Left forelimb (tissue), 1 donor: ENCODE measurements at regions not wholly inside any gene's neighbourhood (a gene's known extent, or its start where the extent isn't known, plus 50 kb on each side); places are given as distances from the start of the nearest gene placed in this dataset.
"Not testable (repeated sequence)": the region's sequence is repeated elsewhere in the genome, so short reads cannot be mapped to it uniquely, and the experiment has no call there.

Experiments
- DNase-seq: peaks from one replicate; pipeline ENCODE4 v3.0.0-alpha.2; 2018; ENCODE audit warnings: low spot score

- DNase-seq: no peak
These were observed 916.1 kb downstream of the KCNJ2 start for GRCh38 chr17:71085238-71086033.

DNA sequence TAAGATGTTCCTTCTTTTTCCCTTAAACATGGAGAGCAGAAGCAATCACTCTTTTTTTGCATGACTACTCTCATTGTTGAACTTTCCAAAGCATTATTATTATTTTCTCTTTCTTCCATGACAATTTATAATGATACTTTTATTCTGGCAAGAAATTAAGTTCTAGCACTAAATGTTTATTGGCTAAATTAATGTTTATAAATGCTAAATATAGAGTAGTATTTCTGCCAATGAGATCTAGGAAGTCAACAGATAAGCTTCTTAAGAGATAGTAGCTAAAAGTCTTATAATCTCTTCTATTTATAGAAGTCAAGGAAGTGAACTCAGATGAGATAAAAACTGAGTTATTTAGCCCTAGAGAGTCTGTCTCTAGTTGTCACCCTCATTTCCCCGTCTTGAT, 920.1 kb downstream of the KCNJ2 start:
- no peak for DNase-seq

DNA sequence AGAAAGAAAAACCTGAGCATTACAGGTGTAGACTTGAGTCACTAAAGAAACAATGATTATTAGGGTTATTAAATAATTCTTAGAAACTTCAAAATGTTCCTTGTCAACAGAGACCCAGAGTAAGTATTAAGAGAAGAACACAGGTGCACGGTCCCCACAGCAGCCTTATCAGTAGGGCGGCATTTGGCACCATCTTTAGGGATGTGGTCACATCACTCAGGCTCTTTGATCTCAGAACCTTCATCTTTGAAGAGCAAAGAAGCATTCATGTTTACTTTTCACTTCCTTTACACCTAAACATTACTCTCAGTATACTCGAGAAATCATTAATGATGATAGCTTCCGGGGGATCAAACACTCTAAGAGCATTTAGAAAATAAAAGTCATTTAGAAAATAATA, 928.7 kb downstream of the KCNJ2 start:
- DNase-seq: no peak

DNA sequence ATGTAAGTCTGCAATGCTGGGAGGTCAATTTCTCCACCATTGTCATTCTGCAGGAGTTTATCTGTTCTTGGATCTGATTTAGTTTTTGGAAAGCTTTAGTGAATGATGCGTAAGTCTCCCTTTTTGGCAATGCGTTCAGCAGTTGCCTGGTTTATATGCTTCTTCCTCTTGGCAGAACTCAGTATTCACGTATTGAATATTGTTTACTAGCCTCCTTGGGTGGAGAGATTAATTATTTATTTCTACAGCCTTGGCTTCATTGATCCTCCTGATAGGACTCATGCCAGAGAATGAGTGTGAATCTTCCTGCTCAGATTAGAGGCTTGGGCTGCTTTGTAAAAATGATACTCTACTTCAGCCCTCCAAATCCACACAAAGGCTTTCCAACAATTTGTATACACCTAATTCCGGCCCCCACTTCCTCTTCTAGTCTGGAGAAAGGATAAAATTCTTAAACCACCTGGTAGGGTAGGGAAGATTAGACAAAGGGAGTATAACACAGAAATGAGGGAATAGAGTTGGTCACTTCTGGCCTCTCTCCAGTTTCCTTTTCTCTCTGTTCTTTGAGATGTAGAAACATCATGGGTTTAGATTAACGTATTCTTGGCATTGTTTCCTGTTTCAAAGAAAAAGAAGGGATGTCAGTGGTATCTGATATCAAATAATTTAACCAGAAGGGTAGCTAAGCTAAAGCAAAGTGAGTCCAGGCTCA, 929.8 kb downstream of the KCNJ2 start:
- no peak for DNase-seq

DNA sequence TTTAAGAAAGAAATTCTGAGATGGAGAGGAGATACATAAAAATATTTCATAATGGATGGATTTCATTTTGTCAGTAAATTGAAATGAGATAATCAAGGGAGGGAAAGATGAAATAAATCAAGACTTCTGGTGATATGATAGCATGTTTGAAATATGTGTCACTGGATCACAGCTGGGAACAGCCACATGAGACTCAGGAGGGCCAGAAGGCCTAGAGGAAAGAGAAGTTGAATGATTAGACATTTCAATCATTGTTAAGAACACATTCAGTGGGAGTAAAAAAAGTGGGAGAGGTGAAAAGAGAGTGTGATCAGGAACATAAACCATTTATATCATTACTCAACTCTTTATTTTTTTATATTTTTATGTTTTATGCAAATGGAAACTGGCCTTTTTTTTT, 933.4 kb downstream of the KCNJ2 start:
- no peak for DNase-seq

- DNase-seq: no peak
These were observed 934.9 kb downstream of the KCNJ2 start for GRCh38 chr17:71104225-71104624.

GRCh38 chr17:71106056-71106455, 936.7 kb downstream of the KCNJ2 start:
- DNase-seq: not testable (repeated sequence)

DNA sequence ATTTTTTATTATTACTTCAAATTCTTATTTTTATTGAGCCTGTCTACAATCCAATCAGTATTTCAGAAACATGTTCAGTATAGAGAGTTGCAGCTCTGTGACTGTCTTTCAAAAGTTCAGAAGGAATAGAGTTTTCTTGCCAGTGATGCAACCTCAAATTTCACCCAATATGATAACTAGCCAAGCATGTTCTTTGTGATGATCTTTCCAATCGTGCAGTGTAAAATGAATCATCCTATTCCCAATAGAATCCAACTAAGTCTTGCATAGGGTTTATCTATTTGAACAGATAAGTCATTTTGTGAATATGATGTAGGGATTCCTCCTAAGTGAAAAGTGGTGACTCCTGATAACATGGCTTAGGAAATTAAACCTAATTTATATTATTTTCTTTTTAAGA, 937.8 kb downstream of the KCNJ2 start:
- DNase-seq: no peak

- no peak for DNase-seq
These were observed 940.4 kb downstream of the KCNJ2 start for GRCh38 chr17:71109697-71110096.

- DNase-seq: no peak
These were observed 941.0 kb downstream of the KCNJ2 start for GRCh38 chr17:71110326-71110725.

DNA sequence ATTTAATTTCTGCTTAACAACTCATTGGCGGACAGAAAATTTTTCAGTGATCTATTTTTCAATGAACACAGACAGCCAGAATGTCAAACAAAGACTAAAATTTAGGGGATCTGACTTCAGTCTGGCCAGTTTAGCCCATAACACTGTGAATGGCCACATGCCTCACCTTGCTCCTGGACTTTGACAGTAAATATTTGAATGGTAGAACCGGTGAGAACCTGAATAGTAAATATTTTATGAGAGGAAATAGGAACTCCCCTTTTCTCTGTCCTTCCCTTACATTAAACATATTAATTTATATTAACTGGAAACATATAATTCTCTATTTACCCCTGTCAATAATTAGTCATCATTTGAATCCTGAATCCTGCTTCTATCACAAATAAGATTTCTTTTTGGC, 942.1 kb downstream of the KCNJ2 start:
- no peak for DNase-seq

DNA sequence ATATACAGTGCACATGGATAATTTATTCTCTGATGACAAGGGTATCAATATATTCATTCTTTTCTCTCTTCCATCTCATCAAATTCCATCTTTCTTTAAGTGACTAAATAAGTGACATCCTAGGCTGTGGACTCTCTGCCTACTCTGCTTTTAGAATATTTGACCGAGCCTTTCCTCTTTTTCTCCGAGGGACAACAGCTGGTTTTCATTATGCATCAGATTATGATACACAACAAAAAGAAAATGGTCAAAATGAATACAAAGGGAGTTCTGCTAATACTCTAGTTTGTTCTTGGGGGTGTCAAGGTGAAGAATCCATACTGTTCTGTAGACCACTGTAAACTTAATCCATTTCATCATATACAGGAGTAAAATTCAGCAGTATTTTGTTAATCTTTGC, 942.6 kb downstream of the KCNJ2 start:
- no peak for DNase-seq

DNA sequence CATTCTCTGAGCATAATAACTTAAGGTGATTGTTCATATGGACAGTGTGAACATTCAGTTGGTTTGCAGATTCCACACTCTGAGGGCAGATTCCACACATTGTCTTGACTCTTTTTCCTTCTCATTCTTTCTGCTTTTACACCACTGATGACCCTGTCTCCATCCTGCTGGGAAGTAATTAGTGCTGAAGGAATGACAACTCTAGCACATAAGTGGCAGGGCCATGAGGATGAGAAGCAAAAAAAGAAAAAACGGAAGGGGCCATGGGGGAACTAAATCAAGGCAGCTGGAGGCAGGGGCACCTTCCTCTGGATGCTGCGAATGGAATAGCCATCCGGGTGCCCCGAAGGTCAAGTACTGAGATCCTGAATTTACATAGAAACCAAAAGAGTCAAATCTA, 944.0 kb downstream of the KCNJ2 start:
- no peak for DNase-seq

DNA sequence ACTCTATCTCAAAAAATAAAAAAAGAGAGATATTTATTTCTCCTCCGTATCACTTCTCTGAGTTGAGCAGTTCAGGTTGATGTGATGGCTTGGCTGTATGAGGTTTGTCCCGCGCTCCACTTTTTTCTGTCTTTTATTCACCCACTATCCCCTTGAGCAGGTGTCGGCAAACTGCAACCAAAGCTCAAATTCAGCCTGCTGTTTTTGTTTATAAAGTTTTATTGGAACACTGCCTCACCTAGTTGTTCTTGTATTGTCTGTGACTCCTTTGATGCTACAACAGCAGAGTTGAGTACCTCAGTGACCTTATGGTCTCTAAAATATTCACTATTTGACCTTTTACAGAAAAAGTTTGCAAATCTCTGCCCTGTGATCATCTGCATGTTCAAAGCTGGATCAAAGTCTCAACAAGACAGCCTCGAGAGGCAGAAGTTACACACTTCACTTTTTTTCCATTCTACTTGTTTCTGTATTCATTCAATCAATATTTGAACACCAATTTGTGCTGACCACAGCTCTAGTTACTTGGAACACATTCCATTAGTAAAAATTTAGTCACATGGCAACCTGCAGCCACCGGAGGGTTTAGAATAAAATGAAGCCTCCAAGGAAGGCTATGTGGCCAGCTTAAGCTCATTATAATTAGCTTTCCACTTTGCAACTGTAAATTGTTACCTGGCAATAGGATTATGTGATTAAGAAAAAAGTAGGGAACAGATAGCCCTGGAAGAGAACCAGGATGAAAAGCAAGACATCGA, 945.8 kb downstream of the KCNJ2 start:
- no peak for DNase-seq

DNA sequence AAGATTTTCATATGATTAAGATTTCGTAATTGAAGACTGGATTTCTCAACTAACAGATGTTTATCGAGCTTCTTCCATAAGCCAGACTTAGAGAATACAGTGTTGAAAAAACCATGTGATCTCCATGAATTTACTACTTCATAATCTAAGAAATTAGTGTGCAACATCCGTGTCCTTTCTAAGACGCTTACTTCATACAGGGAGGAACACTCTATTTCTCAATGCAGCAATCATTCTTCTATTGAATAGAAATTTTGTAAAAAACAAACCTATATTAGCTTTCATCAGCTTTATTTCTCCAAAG, 946.3 kb downstream of the KCNJ2 start:
- no peak for DNase-seq

DNA sequence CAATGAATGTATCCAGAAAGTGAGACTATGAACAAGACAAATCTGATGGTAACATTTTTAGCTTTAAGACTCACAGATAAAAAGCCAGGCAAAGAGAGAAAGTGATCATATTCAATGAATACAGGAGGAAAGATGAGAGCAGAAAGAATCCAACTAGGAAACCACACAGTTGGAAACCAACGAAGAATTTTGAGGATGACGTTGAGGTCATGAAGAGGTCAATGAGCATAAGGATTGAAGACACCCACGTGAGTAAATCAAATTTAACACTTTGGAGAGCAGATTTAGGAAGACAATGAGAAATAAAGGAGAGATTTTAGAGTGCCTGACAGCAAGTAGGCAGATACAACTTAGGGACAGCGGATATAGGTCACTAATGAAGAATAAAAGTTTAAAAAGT, 948.1 kb downstream of the KCNJ2 start:
- DNase-seq: no peak

DNA sequence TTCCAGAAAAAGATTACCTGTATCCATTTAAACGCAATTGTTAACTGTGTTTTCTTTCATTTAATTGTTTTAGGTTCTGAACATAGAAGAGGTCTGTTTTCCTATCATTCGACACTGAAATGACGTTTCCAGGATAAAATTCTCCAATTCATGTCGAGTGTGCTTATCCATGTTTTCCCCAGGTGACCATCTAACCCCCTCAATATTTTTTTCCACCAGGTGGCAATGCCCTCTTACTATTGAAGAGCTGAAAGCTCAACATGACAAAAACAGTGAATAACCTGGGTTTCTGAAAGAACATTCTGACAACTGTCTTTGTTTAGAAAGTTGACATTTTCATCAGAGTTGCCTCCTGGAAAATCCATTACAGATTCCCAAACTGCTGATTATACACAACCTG, 948.7 kb downstream of the KCNJ2 start:
- no peak for DNase-seq

GRCh38 chr17:71127416-71127815, 958.1 kb downstream of the KCNJ2 start:
- no peak for DNase-seq

- no peak for DNase-seq
These were observed 973.0 kb downstream of the KCNJ2 start for GRCh38 chr17:71142333-71142732.

- DNase-seq: no peak
These were observed 975.3 kb upstream of the SOX9 start for GRCh38 chr17:71145486-71145885.

DNA sequence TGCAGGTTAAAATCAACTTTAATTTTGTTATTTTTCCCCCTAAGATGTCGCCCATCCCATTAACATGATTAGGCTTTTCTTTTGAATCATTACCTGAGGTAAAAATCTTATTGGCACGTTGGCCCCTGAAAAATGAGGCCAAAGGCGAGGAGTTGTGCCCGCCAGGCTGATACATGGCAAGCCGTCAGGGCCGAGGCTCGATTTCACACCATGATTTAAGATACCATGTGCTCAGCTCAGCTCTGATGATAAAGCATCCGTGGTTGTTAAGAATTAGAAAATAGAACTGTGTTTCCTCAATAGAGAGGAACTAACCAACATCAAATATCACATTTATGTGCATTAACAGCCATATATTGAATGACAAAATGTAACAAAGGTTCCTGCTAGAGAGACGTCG, 972.9 kb upstream of the SOX9 start:
- DNase-seq: no peak

- no peak for DNase-seq
These were observed 971.2 kb upstream of the SOX9 start for GRCh38 chr17:71149607-71150006.

GRCh38 chr17:71157297-71157696, 963.5 kb upstream of the SOX9 start:
- DNase-seq: no peak
